GM12874 (cell line): ENCODE measurements at regions not wholly inside any gene's neighbourhood (a gene's known extent, or its start where the extent isn't known, plus 50 kb on each side); places are given as distances from the start of the nearest gene placed in this dataset.

ENCODE experiments used
- CTCF ChIP-seq: IDR thresholded peaks from 2 replicates; pipeline ENCODE4 v1.5.1; 2011; ENCODE audit warnings: low read depth, mild to moderate bottlenecking, control low read depth, low read length, moderate library complexity; ENCODE audit not compliant: insufficient read depth

- TF ChIP-seq CTCF = no peak
Observed at GRCh38 chr2:125681976-125682805, 973.8 kb upstream of the GYPC start.

- TF ChIP-seq CTCF = no peak
Observed at GRCh38 chr2:125684256-125684655, 971.7 kb upstream of the GYPC start.

- TF ChIP-seq CTCF = no peak
Observed at GRCh38 chr2:125684932-125685331, 971.0 kb upstream of the GYPC start.

- no peak for TF ChIP-seq CTCF
Observed at GRCh38 chr2:125696560-125696959, 959.4 kb upstream of the GYPC start.

- no peak for TF ChIP-seq CTCF
Observed at GRCh38 chr2:125698280-125698679, 957.7 kb upstream of the GYPC start.

- no peak for TF ChIP-seq CTCF
Observed at GRCh38 chr2:125701070-125701469, 954.9 kb upstream of the GYPC start.

GRCh38 chr2:125707611-125708010, 948.3 kb upstream of the GYPC start:
- TF ChIP-seq CTCF = no peak
